Testis (tissue), 2 donors: ENCODE measurements at regions not wholly inside any gene's neighbourhood (a gene's known extent, or its start where the extent isn't known, plus 50 kb on each side); places are given as distances from the start of the nearest gene placed in this dataset.

Experiments used
- CTCF ChIP-seq, 3 experiments: fragments of 450-650 bp in 2 of 3; fragments of 200-600 bp in 1 of 3; sonication (generic) in 1 of 3; IDR thresholded peaks; one replicate each; pipeline ENCODE4 v1.5.1; 2016 to 2019; ENCODE audit warnings: antibody characterized with exemption in 3 of 3, mild to moderate bottlenecking in 2 of 3, moderate library complexity in 1 of 3
- POLR2A ChIP-seq: fragments of 450-650 bp; IDR thresholded peaks from one replicate; pipeline ENCODE4 v1.6.1; 2017; ENCODE audit warnings: antibody characterized with exemption, mild to moderate bottlenecking, moderate library complexity

- no peak for TF ChIP-seq POLR2A
- no peak for TF ChIP-seq CTCF (IDR thresholded peaks at IDR 0.05)
These were observed 1735.9 kb downstream of the TP53TG3F start for GRCh38 chr16:35195173-35195863.
